SJSA1 (cell line): ENCODE measurements at regions not wholly inside any gene's neighbourhood (a gene's known extent, or its start where the extent isn't known, plus 50 kb on each side); places are given as distances from the start of the nearest gene placed in this dataset.

ENCODE experiments used
- DNase-seq, 2 experiments: peaks; one replicate each; pipeline ENCODE4 v3.0.0-alpha.2; 2015 to 2020; ENCODE audit warnings: low spot score in 2 of 2, low read depth in 1 of 2
- H3K27ac ChIP-seq: fragments of 250-450 bp; sonication (Bioruptor Pico); 2 replicates; pipeline ENCODE4 v1.5.1; 2020; ENCODE audit warnings: mild to moderate bottlenecking, moderate library complexity
- H3K27me3 ChIP-seq: fragments of 250-450 bp; sonication (Bioruptor Pico); replicated peaks from 2 replicates; pipeline ENCODE4 v1.5.1; 2020; ENCODE audit warnings: mild to moderate bottlenecking, moderate library complexity
- H3K36me3 ChIP-seq: fragments of 250-450 bp; sonication (Bioruptor Pico); 2 replicates; pipeline ENCODE4 v1.5.1; 2020; ENCODE audit warnings: mild to moderate bottlenecking
- H3K4me1 ChIP-seq: fragments of 250-450 bp; sonication (Bioruptor Pico); replicated peaks from 2 replicates; pipeline ENCODE4 v1.6.1; 2021; ENCODE audit warnings: mild to moderate bottlenecking
- H3K4me3 ChIP-seq: fragments of 250-450 bp; sonication (Bioruptor Pico); 2 replicates; pipeline ENCODE4 v1.5.1; 2020; ENCODE audit warnings: mild to moderate bottlenecking
- H3K9me3 ChIP-seq: fragments of 250-450 bp; sonication (Bioruptor Pico); replicated peaks from 2 replicates; pipeline ENCODE4 v1.5.1; 2020; ENCODE audit warnings: mild to moderate bottlenecking

GRCh38 chr6:54778731-54779130 is 67.8 kb upstream of the FAM83B start:
- Histone ChIP-seq H3K36me3 (no peaks in the 10 kb centered on the region), H3K27ac (no peak overlapping the region), H3K9me3 (no peaks in the 10 kb centered on the region), H3K4me3 (no peak overlapping the region), H3K4me1 (no peaks in the 10 kb centered on the region), H3K27me3 (no peaks in the 10 kb centered on the region)
- no peak for DNase-seq

- H3K9me3 ChIP-seq = no peaks in the 10 kb centered on the region
- H3K4me3 ChIP-seq = no peak overlapping the region
- H3K36me3 ChIP-seq = no peaks in the 10 kb centered on the region
- no peak overlapping the region for H3K27ac ChIP-seq
- H3K27me3 ChIP-seq = no peaks in the 10 kb centered on the region
- no peak for DNase-seq
- H3K4me1 ChIP-seq = no peaks in the 10 kb centered on the region
These were observed 62.6 kb upstream of the FAM83B start for GRCh38 chr6:54784011-54784410.

GRCh38 chr6:54786154-54786553 is 60.4 kb upstream of the FAM83B start:
- DNase-seq = no peak
- no peaks in the 10 kb centered on the region for H3K9me3 ChIP-seq
- H3K4me3 ChIP-seq = no peak overlapping the region
- no peaks in the 10 kb centered on the region for H3K36me3 ChIP-seq
- H3K27ac ChIP-seq = no peak overlapping the region
- no peaks in the 10 kb centered on the region for H3K27me3 ChIP-seq
- H3K4me1 ChIP-seq = no peaks in the 10 kb centered on the region

GRCh38 chr6:54787825-54788224 is 58.7 kb upstream of the FAM83B start:
- Histone ChIP-seq H3K4me1 (no peaks in the 10 kb centered on the region), H3K9me3 (no peaks in the 10 kb centered on the region), H3K36me3 (no peaks in the 10 kb centered on the region), H3K27me3 (no peaks in the 10 kb centered on the region), H3K27ac (no peak overlapping the region), H3K4me3 (no peak overlapping the region)
- DNase-seq = no peak
